GM18858 (cell line): ENCODE measurements at regions not wholly inside any gene's neighbourhood (a gene's known extent, or its start where the extent isn't known, plus 50 kb on each side); places are given as distances from the start of the nearest gene placed in this dataset.

ENCODE experiments used
- ATAC-seq: cut with Tn5 transposase; IDR thresholded peaks from one replicate; pipeline ENCODE4 v1.9.1; 2021; ENCODE audit not compliant: unreplicated experiment

- ATAC-seq: no peak
These were observed 314.9 kb downstream of the TLE3 start for GRCh38 chr15:69782809-69783208.

- no peak for ATAC-seq
These were observed 314.5 kb downstream of the TLE3 start for GRCh38 chr15:69783211-69783610.

DNA sequence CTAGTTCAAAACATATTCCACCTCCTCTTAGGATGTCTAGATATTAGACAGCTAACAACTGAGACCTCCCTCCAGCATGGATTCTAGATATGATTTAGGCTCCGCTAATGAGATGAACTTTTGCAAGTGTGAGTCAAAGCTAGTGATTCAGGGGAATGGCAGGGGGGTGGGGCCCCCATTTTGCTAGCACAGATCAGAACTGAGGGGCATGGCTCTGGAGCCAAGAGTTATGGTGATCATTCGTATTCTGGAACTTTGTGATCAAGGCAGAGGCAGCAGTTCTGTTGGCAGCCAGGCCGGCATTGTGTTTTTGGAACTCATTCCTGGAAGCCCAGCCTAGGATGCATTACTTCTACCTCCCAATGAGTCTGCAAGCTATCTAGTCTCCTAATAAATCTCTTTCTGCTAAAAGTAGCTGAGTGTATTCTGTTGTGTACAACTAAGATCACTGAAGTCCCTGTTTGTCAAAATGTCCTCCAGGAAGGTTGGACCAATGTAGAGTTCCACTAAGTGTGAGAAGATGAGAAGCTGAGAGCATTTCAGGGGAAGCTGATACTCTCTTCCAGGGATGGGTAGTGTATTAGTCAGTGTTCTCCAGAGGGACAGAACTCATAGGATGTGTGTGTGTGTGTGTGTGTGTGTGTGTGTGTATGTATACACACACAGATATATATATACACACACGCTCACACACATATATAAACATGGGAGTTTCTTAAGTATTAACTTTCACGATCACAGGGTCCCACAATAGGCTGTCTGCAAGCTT, 312.7 kb downstream of the TLE3 start:
- no peak for ATAC-seq

- ATAC-seq: no peak
These were observed 311.5 kb downstream of the TLE3 start for GRCh38 chr15:69786136-69786701.

DNA sequence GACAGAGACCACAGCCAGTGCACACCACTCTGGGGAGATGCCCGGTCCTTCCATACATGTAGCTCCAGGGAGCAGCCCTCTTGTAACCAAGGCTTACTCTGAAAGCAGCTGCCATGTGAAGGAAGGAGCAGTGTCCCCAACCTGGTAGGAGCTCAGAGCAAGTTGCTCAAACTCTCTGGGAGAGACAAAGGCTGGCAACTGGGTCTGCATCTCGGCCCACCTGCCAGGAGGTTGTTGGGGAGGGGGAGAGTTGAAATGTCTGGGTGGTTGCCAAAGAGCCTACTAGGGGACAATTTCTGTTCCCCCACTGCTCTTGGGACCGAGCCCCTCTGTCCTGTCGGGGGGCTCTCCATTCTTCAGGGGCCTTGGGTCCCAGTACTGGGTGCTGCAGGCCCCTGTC, 309.9 kb downstream of the TLE3 start:
- no peak for ATAC-seq

- ATAC-seq: no peak
These were observed 307.9 kb downstream of the TLE3 start for GRCh38 chr15:69789648-69790393.

DNA sequence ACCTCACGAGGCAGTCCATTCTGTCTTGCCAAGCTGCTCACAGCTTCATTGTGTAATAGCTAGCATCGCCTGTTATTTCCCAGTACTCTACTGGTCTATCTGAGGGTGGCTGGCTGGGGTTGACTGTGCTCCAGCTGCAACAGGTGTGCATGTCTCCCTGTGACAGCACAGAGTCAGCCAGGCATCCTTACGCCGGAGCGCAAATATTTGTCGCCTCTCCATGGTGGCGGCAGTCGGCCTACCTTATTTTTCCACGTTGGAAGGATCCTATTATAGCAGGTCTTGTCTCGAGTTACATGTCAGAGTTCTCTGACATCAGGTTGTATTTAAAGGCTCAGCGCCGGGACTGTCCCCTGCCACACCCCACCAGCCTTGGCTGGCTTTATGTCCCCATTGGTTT, 307.1 kb downstream of the TLE3 start:
- ATAC-seq: no peak

- ATAC-seq: no peak
These were observed 304.9 kb downstream of the TLE3 start for GRCh38 chr15:69792823-69793222.

GRCh38 chr15:69793431-69793780, 304.3 kb downstream of the TLE3 start:
- ATAC-seq: no peak

GRCh38 chr15:69793781-69794451, 303.8 kb downstream of the TLE3 start:
- ATAC-seq: no peak

DNA sequence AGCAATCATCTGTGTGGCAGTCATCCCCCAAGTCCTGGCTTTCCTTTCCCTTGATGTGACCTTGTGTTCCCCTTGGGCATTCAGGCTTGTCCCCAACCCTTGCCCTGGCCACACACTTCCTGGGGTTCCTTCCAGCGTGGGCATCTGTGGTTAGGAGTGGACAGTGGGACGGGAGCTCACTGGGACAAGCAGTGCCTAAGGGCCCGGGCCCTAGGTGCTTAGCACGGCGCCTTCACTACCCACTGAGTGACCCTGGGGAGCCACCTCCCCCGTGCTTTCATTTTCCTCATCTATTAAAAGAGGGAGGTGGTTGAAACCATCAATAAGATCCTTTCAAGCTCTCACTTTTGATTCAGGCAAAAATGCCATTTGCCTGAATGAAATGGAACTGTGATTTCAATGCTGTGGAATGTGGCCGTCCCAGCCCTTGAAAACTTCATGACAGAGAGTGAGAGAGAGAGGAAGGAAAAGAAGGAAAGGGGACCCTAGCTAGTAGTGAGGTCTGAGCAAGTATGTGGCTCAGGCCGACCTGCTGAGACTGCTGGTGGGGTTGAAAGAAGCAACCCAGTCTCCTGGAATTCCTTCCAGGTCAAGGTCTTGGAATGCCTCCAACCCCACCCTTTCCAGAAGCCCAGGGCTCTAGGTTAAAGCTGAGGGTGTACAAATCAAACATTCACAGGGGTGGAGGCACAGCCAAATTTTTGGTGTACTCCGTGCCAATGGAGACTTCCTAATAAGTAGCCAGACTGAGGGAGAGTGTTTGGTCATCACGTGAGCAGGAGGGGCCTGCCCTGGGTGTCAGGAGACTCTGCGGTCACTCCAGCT, 302.9 kb downstream of the TLE3 start:
- ATAC-seq: no peak

GRCh38 chr15:69795601-69796000, 302.1 kb downstream of the TLE3 start:
- no peak for ATAC-seq

DNA sequence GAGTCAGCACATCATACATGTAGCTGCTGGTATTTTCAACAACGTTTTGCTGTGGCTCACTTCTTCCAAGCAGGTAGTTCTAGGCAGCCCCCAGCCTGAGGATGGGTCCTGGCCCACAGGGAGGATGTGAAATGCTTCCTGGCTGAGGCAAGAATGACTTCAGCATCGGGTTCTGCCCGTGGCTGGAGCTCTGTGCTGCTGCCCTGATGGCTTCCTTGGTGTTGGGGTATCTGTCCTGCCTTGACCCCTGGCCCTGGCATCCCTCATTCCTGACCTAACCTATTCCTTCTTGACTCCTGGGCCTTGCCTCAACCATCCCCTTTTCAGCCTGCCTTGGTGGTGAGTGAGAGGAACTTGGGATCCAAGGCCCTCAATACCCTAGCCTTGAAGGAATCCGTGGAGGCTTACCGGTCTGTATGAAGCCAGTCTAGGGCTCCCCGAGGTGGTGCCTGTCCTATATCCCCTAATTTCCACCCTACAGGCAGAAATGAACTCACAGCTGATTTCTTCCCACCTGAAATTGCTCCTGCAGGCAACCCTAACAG, 300.6 kb downstream of the TLE3 start:
- ATAC-seq: no peak

DNA sequence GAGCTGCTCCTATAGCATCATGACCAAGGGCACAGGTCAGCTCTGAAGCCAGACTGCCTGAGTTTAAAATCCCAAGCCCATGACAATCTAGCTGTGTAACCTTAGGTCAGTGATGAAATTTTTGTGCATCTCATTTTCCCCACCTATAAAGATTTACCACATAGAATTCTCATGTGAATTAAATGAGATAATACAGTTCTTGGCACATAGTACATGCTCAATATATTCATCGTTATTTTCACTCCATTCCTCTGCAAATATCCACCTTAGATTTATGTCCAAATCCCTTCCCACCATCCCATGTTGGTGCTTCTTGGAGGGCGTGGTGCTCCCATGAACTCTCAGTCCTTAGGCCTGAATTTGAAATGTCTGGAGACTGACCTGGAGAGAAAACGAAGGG, 300.1 kb downstream of the TLE3 start:
- no peak for ATAC-seq

DNA sequence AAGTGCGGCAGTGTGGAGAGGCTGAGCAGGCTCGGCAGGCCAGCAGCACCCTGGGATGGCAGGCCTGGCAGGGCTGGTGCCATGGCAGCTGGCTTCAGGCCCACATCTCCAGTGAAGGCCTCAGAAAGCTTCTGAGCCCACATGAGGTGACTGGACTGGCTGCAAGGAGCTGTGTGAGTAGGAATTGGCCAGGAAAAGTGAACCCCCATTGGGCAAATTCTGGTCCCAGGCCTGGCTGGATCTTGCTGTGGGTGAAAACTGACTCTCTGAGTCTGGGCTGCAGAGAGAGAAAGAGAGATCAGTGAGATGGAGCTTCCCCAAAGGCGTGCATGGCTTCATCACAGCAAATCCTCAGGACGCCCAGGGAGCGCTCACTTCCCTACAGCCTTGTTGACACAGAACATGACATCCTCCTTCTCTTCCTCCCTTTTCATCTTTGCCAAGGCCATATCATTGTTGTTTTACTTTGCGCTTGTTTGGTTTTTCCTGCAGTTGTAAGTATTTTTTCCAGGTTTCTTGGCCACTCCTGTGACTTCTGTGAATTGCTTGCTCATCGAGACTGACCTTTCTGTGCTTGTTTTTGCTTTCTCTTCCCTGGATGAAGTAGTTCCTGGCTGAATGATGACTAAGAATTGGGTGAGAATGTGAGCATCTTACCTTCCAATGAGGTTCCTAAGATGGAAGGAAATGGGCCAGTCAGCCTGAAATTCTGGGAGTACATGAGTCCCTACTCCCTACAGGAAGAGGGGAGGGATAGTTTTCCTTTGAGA, 299.1 kb downstream of the TLE3 start:
- no peak for ATAC-seq

DNA sequence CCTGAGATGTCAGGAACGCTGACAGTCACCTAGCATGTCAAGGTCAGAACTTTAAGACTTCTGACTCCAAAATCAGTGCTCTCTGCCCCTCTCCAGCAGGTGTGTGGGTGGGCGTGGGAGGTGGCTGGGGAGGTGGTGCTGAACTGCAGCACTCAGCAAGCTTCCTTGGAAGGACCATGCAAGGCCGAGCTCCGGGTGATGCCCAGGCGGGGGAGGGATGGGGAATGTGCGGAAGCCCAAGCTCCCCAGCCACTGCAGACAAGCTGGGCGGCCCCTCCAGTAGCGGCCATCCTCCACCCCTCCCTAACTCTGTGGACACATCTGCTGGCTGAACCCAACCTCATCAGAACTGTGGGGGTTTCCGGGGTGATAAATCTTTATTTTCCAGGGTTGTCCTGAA, 296.6 kb downstream of the TLE3 start:
- ATAC-seq: no peak

DNA sequence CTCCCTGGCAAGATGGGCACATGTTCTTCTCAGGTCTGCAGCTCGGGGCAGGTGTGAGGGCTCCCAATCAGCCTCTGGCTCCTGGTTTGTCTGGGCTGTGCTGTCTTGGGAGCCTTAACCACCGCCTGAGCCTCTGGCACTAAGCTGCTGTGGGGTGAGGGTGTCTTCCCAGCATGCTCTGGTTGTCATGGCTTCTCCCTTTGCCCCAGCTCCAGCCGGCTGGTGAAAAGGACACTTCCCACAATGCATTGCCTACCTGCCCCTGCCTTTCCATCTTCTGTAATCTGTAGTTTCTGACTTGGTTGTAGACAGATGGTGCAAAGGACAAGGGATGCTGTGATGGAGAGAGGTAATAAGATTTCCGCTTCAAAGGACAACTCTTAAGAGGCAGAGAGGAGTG, 295.3 kb downstream of the TLE3 start:
- ATAC-seq: no peak

GRCh38 chr15:69804786-69805185, 292.9 kb downstream of the TLE3 start:
- no peak for ATAC-seq

GRCh38 chr15:69805248-69805953, 292.3 kb downstream of the TLE3 start:
- no peak for ATAC-seq
